PFSK-1 (cell line): ENCODE measurements at regions not wholly inside any gene's neighbourhood (a gene's known extent, or its start where the extent isn't known, plus 50 kb on each side); places are given as distances from the start of the nearest gene placed in this dataset.

Source experiments
- FOXP2 ChIP-seq: optimal IDR thresholded peaks from 2 replicates; pipeline ENCODE3; 2011; ENCODE audit warnings: borderline replicate concordance, control low read depth, inconsistent platforms; ENCODE audit not compliant: insufficient read depth; ENCODE audit errors: extremely low read length, extremely low read depth
- POLR2AphosphoS5 ChIP-seq: IDR thresholded peaks from 2 replicates; pipeline ENCODE4 v1.6.1; 2012; ENCODE audit warnings: low read depth, mild to moderate bottlenecking, control low read depth, low read length, moderate library complexity
- REST ChIP-seq, 2 experiments: IDR thresholded peaks; 2 replicates each; pipeline versions ENCODE4 v1.6.1 to v1.8.0; 2011 to 2012; ENCODE audit warnings: low read depth in 2 of 2, low read length in 2 of 2, control low read depth in 1 of 2, inconsistent platforms in 1 of 2, mild to moderate bottlenecking in 1 of 2, moderate library complexity in 1 of 2; ENCODE audit not compliant: insufficient read depth in 1 of 2
- SIN3A ChIP-seq: IDR thresholded peaks from 2 replicates; pipeline ENCODE4 v1.6.1; 2012; ENCODE audit warnings: mild to moderate bottlenecking, low read length, moderate library complexity, borderline replicate concordance; ENCODE audit not compliant: insufficient read depth
- TAF1 ChIP-seq: IDR thresholded peaks from 2 replicates; pipeline ENCODE4 v1.6.1; 2012; ENCODE audit warnings: low read length, control low read depth, borderline replicate concordance; ENCODE audit not compliant: insufficient read depth

GRCh38 chr21:39007985-39008384 lies 175.3 kb downstream of the PSMG1 start:
- TF ChIP-seq TAF1 (no peak), REST (IDR thresholded peaks at IDR 0.05; ENCODE audit: insufficient read depth in 1 of 2, low read depth in 2 of 2, low read length in 2 of 2) (no peak), SIN3A (no peak), FOXP2 (no peak), POLR2AphosphoS5 (no peak)

- no peak for TF ChIP-seq REST (IDR thresholded peaks at IDR 0.05; ENCODE audit: insufficient read depth in 1 of 2, low read depth in 2 of 2, low read length in 2 of 2)
- no peak for TF ChIP-seq FOXP2
- no peak for TF ChIP-seq POLR2AphosphoS5
- no peak for TF ChIP-seq TAF1
- TF ChIP-seq SIN3A: no peak
Observed at GRCh38 chr21:39007532-39007931, 175.7 kb downstream of the PSMG1 start.

GRCh38 chr21:39006571-39007311 lies 176.5 kb downstream of the PSMG1 start:
- TF ChIP-seq REST (IDR thresholded peaks at IDR 0.05; ENCODE audit: insufficient read depth in 1 of 2, low read depth in 2 of 2, low read length in 2 of 2) (no peak), TAF1 (no peak), SIN3A (0 out of 2 replicates have a peak, but pooled peaks have one; percentile 15)

GRCh38 chr21:39005502-39005787 lies 177.8 kb downstream of the PSMG1 start:
- no peak for TF ChIP-seq POLR2AphosphoS5
- no peak for TF ChIP-seq REST (IDR thresholded peaks at IDR 0.05; ENCODE audit: insufficient read depth in 1 of 2, low read depth in 2 of 2, low read length in 2 of 2)
- no peak for TF ChIP-seq FOXP2
- TF ChIP-seq SIN3A: no peak
- no peak for TF ChIP-seq TAF1
